ENCODE measurements at regions not wholly inside any gene's neighbourhood (a gene's known extent, or its start where the extent isn't known, plus 50 kb on each side); places are given as distances from the start of the nearest gene placed in this dataset.

DNA sequence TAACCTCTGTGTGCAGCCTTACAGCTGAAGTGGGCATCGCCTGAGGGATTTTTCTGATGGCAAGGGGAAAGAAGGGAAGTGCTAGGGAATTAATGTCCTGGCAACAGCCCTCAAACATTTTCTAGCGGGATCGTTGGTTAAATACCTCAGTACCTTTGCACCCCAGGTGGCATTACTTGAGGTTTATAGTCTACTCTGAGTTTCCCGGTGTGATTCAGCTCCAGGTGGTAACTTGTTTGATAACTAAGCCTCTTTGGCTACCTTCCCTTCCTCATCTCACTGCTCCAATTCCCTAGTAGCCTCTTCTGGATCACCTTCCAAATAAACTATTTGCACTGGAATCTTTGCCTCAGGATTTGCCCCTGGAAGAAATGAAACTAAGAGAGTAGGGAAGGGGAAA, 237.0 kb upstream of the SSTR1 start:
- TF ChIP-seq, protein P1, sequence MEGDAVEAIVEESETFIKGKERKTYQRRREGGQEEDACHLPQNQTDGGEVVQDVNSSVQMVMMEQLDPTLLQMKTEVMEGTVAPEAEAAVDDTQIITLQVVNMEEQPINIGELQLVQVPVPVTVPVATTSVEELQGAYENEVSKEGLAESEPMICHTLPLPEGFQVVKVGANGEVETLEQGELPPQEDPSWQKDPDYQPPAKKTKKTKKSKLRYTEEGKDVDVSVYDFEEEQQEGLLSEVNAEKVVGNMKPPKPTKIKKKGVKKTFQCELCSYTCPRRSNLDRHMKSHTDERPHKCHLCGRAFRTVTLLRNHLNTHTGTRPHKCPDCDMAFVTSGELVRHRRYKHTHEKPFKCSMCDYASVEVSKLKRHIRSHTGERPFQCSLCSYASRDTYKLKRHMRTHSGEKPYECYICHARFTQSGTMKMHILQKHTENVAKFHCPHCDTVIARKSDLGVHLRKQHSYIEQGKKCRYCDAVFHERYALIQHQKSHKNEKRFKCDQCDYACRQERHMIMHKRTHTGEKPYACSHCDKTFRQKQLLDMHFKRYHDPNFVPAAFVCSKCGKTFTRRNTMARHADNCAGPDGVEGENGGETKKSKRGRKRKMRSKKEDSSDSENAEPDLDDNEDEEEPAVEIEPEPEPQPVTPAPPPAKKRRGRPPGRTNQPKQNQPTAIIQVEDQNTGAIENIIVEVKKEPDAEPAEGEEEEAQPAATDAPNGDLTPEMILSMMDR (IDR thresholded peaks at IDR 0.05) = no peak
- Mint-ChIP-seq H3K27me3 (ENCODE audit: insufficient read depth) (no peaks in the 10 kb centered on the region), H3K9me3 (no peaks in the 10 kb centered on the region), H3K4me3 (no peak overlapping the region), H3K36me3 (ENCODE audit: low read depth) (no peaks in the 10 kb centered on the region), H3K4me1 (ENCODE audit: low read depth) (peaks cover 31% of the 10 kb centered on the region), H3K27ac (no peak overlapping the region)
- DNase-seq = no peak

DNA sequence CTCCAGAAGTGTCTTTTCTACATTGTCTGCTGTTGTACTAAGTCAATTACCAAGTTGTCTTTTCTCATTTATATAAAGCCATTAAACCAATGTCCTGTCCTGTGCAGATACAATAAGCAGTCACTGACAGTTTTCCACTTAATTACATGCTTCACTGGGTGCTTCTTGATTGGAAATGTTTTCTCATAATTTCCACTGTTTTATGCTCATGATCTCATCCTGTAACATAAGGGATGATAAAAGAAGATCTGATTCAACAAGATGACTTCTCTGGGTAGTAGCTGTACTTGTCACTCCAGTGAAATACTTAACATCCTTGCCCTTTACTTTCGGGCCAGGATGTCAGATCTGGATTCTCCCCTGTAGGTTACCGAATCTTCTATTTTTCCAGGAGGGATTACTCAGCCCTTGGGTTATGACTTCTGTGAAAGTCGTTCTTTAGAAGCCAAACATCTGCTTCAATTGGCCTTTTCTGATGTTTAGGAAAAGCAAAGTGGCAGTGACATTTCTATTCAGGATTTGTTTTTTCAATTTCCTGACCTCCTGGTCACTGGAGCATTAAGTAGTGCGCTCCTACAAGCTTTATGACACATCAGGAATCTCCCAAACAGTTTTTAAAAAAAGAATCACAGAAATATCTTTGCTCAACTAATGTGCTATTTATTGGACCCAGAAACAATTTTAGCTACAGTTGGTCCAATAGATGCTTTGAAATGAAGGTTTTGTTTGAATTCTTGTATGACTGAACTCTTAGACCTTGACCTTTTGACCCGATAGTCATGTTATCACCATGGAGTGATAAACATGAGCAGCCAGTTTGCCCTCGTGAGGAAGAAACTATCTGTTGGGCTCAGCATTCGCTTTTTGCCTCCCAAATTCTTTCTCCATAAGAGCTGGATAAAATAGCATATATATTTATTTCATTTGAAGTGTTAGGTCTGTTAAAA, 234.5 kb upstream of the SSTR1 start:
- H3K27me3 Mint-ChIP-seq (ENCODE audit: insufficient read depth) = no peaks in the 10 kb centered on the region
- no peaks in the 10 kb centered on the region for H3K36me3 Mint-ChIP-seq (ENCODE audit: low read depth)

DNA sequence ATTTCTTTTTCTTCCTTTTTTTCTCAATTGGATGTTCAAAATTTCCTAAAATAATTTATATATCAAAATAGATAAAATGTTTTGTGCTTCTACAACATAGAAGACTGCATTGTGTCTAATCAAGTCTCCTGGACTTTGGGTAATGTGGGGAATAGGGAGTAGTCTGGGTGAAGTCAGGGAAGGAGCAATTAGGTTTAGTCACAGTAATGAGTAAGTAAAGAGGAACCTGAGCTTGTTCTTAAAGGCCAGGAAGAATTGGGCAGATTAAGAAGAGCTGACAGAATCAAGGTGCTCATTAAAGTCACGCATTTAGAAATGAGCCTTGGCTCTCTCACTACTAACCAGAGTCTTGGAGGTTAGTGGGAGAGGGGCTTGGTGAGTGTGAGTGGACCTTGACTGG, 233.3 kb upstream of the SSTR1 start:
- DNase-seq = peak; percentile 46
- no peaks in the 10 kb centered on the region for H3K27me3 Mint-ChIP-seq (ENCODE audit: insufficient read depth)
- no peaks in the 10 kb centered on the region for H3K36me3 Mint-ChIP-seq (ENCODE audit: low read depth)
- no peak overlapping the region for H3K4me3 Mint-ChIP-seq
- peaks cover 39% of the 10 kb centered on the region for H3K4me1 Mint-ChIP-seq (ENCODE audit: low read depth)
- TF ChIP-seq, protein P1 (IDR thresholded peaks at IDR 0.05) = no peak
- no peak overlapping the region for H3K27ac Mint-ChIP-seq
- no peaks in the 10 kb centered on the region for H3K9me3 Mint-ChIP-seq

More for the DNA sequence above, 234.5 kb upstream of the SSTR1 start:
- peak; percentile 7 for DNase-seq
- H3K4me1 Mint-ChIP-seq (ENCODE audit: low read depth) = peaks cover 36% of the 10 kb centered on the region
- H3K9me3 Mint-ChIP-seq = no peaks in the 10 kb centered on the region
- H3K4me3 Mint-ChIP-seq = no peak overlapping the region
- TF ChIP-seq, protein P1 (IDR thresholded peaks at IDR 0.05) = no peak
- no peak overlapping the region for H3K27ac Mint-ChIP-seq

DNA sequence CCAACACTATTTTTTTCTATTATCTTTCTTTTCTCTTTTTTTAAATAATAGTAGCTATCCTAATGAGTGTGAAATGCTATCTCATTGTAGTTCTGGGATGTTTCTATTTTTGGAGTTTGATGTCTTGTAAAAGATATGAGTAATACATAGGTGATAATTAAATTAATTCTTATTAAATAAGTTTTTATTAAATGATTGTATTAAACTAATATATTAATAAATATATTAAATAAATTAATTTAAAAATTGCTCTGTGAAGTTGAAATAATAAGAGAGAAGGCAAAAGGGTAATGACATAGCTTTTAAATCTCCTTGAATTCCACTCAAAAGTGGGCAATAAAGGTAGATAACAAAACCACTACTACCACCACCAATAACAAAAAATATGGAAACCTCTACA, 230.2 kb upstream of the SSTR1 start:
- H3K4me1 Mint-ChIP-seq (ENCODE audit: low read depth) = peaks cover 38% of the 10 kb centered on the region
- H3K27me3 Mint-ChIP-seq (ENCODE audit: insufficient read depth) = no peaks in the 10 kb centered on the region
- no peak overlapping the region for H3K27ac Mint-ChIP-seq

DNA sequence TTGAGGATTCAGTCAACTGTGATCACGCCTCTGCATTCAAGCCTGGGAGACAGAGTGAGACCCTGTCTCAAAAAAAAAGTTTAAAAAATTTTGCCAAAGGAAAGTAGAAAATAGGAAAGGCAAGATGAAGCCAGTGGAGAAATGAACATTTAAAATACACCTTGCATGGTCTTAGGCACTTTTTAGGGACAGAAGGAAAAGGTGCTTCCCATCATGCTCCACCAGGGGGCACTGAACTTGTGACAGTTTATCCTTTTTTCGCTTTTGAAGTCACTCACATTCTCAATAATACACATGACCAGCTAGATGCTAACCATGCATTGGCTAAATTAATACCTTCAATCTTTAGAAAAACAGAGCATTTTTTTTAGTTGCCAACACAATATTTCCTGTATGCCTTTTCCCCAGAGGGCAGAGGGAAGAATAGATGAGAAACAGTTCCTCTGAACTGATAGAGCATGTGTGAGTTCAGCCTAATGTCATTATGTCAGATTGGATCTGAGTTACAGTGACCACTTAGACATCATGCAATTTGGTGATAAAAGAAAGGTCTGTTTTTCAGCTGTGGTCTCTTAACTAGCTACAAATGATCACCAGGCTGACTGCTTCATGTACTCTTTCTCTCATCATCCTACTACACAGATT, 221.8 kb upstream of the SSTR1 start:
- Mint-ChIP-seq H3K27ac (no peak overlapping the region), H3K27me3 (ENCODE audit: insufficient read depth) (no peaks in the 10 kb centered on the region), H3K36me3 (ENCODE audit: low read depth) (peaks cover 14% of the 10 kb centered on the region), H3K4me1 (ENCODE audit: low read depth) (peaks cover 8% of the 10 kb centered on the region), H3K9me3 (peaks cover 7% of the 10 kb centered on the region), H3K4me3 (no peak overlapping the region)
- peak; percentile 32 for DNase-seq
- TF ChIP-seq, protein P1 (IDR thresholded peaks at IDR 0.05) = peak; percentile 96

More for the DNA sequence above, 230.2 kb upstream of the SSTR1 start:
- no peak for DNase-seq
- TF ChIP-seq, protein P1 (IDR thresholded peaks at IDR 0.05) = no peak
- Mint-ChIP-seq H3K9me3 (peaks cover 14% of the 10 kb centered on the region), H3K4me3 (no peak overlapping the region), H3K36me3 (ENCODE audit: low read depth) (peaks cover 21% of the 10 kb centered on the region)
